ENCODE measurements at regions not wholly inside any gene's neighbourhood (a gene's known extent, or its start where the extent isn't known, plus 50 kb on each side); places are given as distances from the start of the nearest gene placed in this dataset.

DNA sequence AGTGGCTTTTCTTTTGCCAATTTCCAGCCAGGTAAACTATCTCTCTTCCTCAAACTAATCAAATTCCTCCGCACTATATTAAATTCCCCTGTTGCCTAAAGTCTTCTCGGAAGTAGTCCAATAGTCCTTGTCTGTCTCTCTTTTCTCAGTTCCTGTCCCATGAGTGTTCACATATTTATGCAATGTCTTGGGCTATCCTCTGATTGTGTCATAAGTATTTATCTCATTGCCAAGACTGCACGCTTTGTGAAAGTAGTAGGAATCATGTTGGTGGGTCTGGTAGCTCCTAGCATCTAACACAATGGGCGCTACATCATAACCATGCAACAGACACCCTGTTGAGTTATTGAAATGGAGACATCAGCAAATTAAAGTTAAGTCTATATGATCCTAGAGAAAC, 59.9 kb upstream of the POU3F3 start:
- no peaks in the 10 kb centered on the region for H3K9me2 ChIP-seq (replicated peaks; ENCODE audit: insufficient read depth, low read length)
- H4K20me1 ChIP-seq (ENCODE audit: low read depth, low read length), result no peaks in the 10 kb centered on the region
- no peak overlapping the region for H3K9ac ChIP-seq (ENCODE audit: low read length)
- H3K79me2 ChIP-seq (ENCODE audit: insufficient read depth, low read length), result no peaks in the 10 kb centered on the region
- H3K36me3 ChIP-seq (ENCODE audit: low read length), result no peaks in the 10 kb centered on the region
- H3K4me2 ChIP-seq (ENCODE audit: low read depth, low read length, poor library complexity, severe bottlenecking), result no peak overlapping the region
- no peaks in the 10 kb centered on the region for H3F3A ChIP-seq (ENCODE audit: insufficient read depth)
- H3K4me3 ChIP-seq (ENCODE audit: insufficient read depth, low read length, poor library complexity, severe bottlenecking), result no peak overlapping the region
- H3K9me3 ChIP-seq (ENCODE audit: insufficient read depth, low read length), result no peaks in the 10 kb centered on the region
- no peak overlapping the region for H3K27ac ChIP-seq (ENCODE audit: low read depth, low read length)
- no peak overlapping the region for H2AFZ ChIP-seq (ENCODE audit: low read depth, low read length, severe bottlenecking)
- H3K27me3 ChIP-seq (ENCODE audit: low read length), result no peaks in the 10 kb centered on the region
- TF ChIP-seq, protein P1, sequence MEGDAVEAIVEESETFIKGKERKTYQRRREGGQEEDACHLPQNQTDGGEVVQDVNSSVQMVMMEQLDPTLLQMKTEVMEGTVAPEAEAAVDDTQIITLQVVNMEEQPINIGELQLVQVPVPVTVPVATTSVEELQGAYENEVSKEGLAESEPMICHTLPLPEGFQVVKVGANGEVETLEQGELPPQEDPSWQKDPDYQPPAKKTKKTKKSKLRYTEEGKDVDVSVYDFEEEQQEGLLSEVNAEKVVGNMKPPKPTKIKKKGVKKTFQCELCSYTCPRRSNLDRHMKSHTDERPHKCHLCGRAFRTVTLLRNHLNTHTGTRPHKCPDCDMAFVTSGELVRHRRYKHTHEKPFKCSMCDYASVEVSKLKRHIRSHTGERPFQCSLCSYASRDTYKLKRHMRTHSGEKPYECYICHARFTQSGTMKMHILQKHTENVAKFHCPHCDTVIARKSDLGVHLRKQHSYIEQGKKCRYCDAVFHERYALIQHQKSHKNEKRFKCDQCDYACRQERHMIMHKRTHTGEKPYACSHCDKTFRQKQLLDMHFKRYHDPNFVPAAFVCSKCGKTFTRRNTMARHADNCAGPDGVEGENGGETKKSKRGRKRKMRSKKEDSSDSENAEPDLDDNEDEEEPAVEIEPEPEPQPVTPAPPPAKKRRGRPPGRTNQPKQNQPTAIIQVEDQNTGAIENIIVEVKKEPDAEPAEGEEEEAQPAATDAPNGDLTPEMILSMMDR (IDR thresholded peaks at IDR 0.05; ENCODE audit: insufficient read depth, low read length, poor library complexity, severe bottlenecking), result no peak
- TF ChIP-seq EZH2phosphoT487 (conservative IDR thresholded peaks at IDR 0.05; ENCODE audit: low read length), result no peak

DNA sequence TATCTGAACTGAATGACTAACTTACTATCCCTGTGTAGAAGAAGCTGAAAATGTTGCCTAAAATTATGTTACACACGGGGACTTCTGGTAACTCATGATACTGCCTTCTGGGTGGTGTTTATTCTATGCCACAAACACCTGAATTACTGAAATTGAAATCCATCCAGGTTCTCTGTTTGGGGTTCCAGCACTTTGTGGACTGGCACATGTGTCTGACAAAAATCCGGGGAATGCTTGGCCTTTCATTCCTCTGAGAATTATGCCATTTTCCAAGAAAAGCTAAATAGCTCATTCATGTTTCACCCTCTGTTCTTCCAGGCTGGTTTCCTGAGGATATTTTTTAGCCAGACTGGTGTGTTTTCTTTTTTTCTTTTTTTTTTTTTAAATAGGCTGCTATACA, 59.5 kb upstream of the POU3F3 start:
- no peak overlapping the region for H3K27ac ChIP-seq (ENCODE audit: low read depth, low read length)
- no peak overlapping the region for H2AFZ ChIP-seq (ENCODE audit: low read depth, low read length, severe bottlenecking)
- no peaks in the 10 kb centered on the region for H3F3A ChIP-seq (ENCODE audit: insufficient read depth)
- no peaks in the 10 kb centered on the region for H3K79me2 ChIP-seq (ENCODE audit: insufficient read depth, low read length)
- no peak overlapping the region for H3K4me3 ChIP-seq (ENCODE audit: insufficient read depth, low read length, poor library complexity, severe bottlenecking)
- no peaks in the 10 kb centered on the region for H4K20me1 ChIP-seq (ENCODE audit: low read depth, low read length)
- TF ChIP-seq, protein P1 (IDR thresholded peaks at IDR 0.05; ENCODE audit: insufficient read depth, low read length, poor library complexity, severe bottlenecking), result no peak
- no peak for TF ChIP-seq EZH2phosphoT487 (conservative IDR thresholded peaks at IDR 0.05; ENCODE audit: low read length)
- H3K9ac ChIP-seq (ENCODE audit: low read length), result no peak overlapping the region
- H3K36me3 ChIP-seq (ENCODE audit: low read length), result no peaks in the 10 kb centered on the region
- H3K9me2 ChIP-seq (replicated peaks; ENCODE audit: insufficient read depth, low read length), result no peaks in the 10 kb centered on the region
- no peaks in the 10 kb centered on the region for H3K9me3 ChIP-seq (ENCODE audit: insufficient read depth, low read length)
- no peaks in the 10 kb centered on the region for H3K27me3 ChIP-seq (ENCODE audit: low read length)
- H3K4me2 ChIP-seq (ENCODE audit: low read depth, low read length, poor library complexity, severe bottlenecking), result no peak overlapping the region
